ENCODE measurements at regions not wholly inside any gene's neighbourhood (a gene's known extent, or its start where the extent isn't known, plus 50 kb on each side); places are given as distances from the start of the nearest gene placed in this dataset.

DNA sequence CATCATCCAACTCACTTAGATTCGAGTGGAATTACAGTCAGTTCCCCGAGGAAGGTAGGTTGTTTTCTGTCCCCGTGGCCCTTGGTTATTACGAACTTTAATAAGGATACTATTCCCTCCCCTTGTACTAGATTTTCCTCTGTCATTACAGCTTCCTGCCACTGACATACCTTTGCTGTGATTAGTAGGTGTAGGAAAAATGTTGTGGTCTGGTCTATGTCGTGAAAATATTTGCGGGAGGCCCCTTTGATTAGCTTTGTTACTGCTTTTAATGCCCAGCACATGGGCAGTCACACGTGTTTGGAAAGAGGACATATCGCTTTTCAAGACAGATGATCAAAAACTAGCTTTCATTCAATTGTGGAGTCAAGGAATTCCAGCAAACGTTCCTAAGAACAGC is 92.2 kb downstream of the GATA3 start (continued):
- TF ChIP-seq, protein P1, sequence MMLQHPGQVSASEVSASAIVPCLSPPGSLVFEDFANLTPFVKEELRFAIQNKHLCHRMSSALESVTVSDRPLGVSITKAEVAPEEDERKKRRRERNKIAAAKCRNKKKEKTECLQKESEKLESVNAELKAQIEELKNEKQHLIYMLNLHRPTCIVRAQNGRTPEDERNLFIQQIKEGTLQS (IDR thresholded peaks at IDR 0.05) = no peak
- TF ChIP-seq, protein P2, sequence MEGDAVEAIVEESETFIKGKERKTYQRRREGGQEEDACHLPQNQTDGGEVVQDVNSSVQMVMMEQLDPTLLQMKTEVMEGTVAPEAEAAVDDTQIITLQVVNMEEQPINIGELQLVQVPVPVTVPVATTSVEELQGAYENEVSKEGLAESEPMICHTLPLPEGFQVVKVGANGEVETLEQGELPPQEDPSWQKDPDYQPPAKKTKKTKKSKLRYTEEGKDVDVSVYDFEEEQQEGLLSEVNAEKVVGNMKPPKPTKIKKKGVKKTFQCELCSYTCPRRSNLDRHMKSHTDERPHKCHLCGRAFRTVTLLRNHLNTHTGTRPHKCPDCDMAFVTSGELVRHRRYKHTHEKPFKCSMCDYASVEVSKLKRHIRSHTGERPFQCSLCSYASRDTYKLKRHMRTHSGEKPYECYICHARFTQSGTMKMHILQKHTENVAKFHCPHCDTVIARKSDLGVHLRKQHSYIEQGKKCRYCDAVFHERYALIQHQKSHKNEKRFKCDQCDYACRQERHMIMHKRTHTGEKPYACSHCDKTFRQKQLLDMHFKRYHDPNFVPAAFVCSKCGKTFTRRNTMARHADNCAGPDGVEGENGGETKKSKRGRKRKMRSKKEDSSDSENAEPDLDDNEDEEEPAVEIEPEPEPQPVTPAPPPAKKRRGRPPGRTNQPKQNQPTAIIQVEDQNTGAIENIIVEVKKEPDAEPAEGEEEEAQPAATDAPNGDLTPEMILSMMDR (IDR thresholded peaks at IDR 0.05 in 2 of 3, conservative IDR thresholded peaks at IDR 0.05 in 1 of 3; ENCODE audit: borderline replicate concordance in 1 of 3, insufficient read depth in 1 of 3, low read depth in 2 of 3, low read length in 2 of 3) = no peak
- TF ChIP-seq EZH2 (IDR thresholded peaks at IDR 0.05) (no peak), POLR2A (IDR thresholded peaks at IDR 0.05; ENCODE audit: borderline replicate concordance, extremely low read depth, insufficient read depth, insufficient read length) (no peak)

DNA sequence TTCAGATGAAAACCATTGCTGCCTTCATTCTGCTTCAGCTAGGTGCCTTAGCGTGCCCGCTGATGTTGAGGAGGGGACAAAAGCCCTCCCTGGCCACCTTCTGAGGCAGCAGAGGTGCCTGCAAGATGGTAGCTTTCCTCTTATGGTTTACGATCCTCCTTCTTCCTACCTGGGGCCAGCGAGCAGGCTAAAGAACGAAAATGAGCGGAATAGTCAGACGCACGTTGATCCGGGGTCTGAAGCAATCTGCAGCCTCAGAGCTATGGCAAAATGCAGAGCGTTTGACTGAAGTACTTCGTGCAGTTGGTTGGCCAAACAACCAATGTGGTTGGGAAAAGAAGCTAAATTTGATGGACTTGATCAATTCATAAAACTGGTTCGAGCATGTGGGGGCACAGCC is 95.5 kb downstream of the GATA3 start:
- DNase-seq (ENCODE audit: low read depth, low spot score) (no peak), ATAC-seq (no peak)
- Histone ChIP-seq H3K79me2 (ENCODE audit: insufficient read depth, low read length) (no peaks in the 10 kb centered on the region), H3K9me2 (ENCODE audit: insufficient read depth) (no peaks in the 10 kb centered on the region), H3K4me3 (replicated peaks in 1 of 2; ENCODE audit: low read depth in 1 of 2, low read length in 2 of 2) (no peak overlapping the region), H3K27me3 (ENCODE audit: insufficient read depth, low read length) (no peaks in the 10 kb centered on the region; the same call in 1 of the 2 replicates), H4K20me1 (ENCODE audit: insufficient read depth) (no peaks in the 10 kb centered on the region), H3K4me1 (ENCODE audit: control insufficient read depth in 1 of 2, insufficient read depth in 2 of 2, low read length in 2 of 2) (peaks cover 0 to 9% of the 10 kb centered on the region in 2 experiments; a peak in 1 of 4 replicates), H3K4me2 (ENCODE audit: low read length) (no peak overlapping the region), H3K9me3 (ENCODE audit: control insufficient read depth in 1 of 2, insufficient read depth in 1 of 2, low read depth in 1 of 2, low read length in 2 of 2) (no peaks in the 10 kb centered on the region), H3K27ac (ENCODE audit: low read depth, low read length) (no peak overlapping the region), H2AFZ (ENCODE audit: low read depth, low read length, poor library complexity, severe bottlenecking) (no peak overlapping the region), H3K36me3 (ENCODE audit: control insufficient read depth in 1 of 2, insufficient read depth in 2 of 2, low read length in 2 of 2) (no peaks in the 10 kb centered on the region), H3K9ac (ENCODE audit: low read length) (no peak overlapping the region)
- POLR2A ChIA-PET = no interaction called here
- CTCF ChIA-PET = no interaction called here
- RAD21 ChIA-PET (ENCODE audit: low non-redundant PET in 1 of 2, low total read pairs in 2 of 2, uncharacterized antibody in 2 of 2, unreplicated experiment in 2 of 2) = no interaction called here
- intact Hi-C loops (cut with micrococcal nuclease) = no loop called here
- no peak for TF ChIP-seq JUND (IDR thresholded peaks at IDR 0.05)
- TF ChIP-seq POLR2AphosphoS5 (IDR thresholded peaks at IDR 0.05; ENCODE audit: low read depth, low read length) = no peak
- TF ChIP-seq, protein P1 (IDR thresholded peaks at IDR 0.05) = no peak
- TF ChIP-seq TCF7L2 (IDR thresholded peaks at IDR 0.05; ENCODE audit: borderline replicate concordance, extremely low read depth, insufficient read depth, insufficient read length) = no peak
- no peak for TF ChIP-seq SIN3A (IDR thresholded peaks at IDR 0.05; ENCODE audit: low read depth)
- no peak for TF ChIP-seq EZH2 (IDR thresholded peaks at IDR 0.05)
- TF ChIP-seq EGR1 (IDR thresholded peaks at IDR 0.05; ENCODE audit: low read depth) = no peak
- TF ChIP-seq CEBPB (IDR thresholded peaks at IDR 0.05; ENCODE audit: low read depth) = no peak
- TF ChIP-seq, protein P2 (IDR thresholded peaks at IDR 0.05 in 2 of 3, conservative IDR thresholded peaks at IDR 0.05 in 1 of 3; ENCODE audit: borderline replicate concordance in 1 of 3, insufficient read depth in 1 of 3, low read depth in 2 of 3, low read length in 2 of 3) = no peak
- TF ChIP-seq ZFX (IDR thresholded peaks at IDR 0.05) = no peak
- TF ChIP-seq YY1 (IDR thresholded peaks at IDR 0.05; ENCODE audit: extremely low read depth, insufficient replicate concordance, low read depth, low read length) = no peak
- TF ChIP-seq, protein P3, sequence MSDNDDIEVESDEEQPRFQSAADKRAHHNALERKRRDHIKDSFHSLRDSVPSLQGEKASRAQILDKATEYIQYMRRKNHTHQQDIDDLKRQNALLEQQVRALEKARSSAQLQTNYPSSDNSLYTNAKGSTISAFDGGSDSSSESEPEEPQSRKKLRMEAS (IDR thresholded peaks at IDR 0.05) = no peak
- no peak for TF ChIP-seq POLR2A (IDR thresholded peaks at IDR 0.05; ENCODE audit: borderline replicate concordance, extremely low read depth, insufficient read depth, insufficient read length)
- no peak for TF ChIP-seq SP1 (IDR thresholded peaks at IDR 0.05; ENCODE audit: low read depth)
- TF ChIP-seq ELF1 (IDR thresholded peaks at IDR 0.05; ENCODE audit: borderline replicate concordance, low read depth) = no peak
- TF ChIP-seq SRF (IDR thresholded peaks at IDR 0.05; ENCODE audit: low read depth) = no peak
- BruUV-seq (replicated peaks) = no TSS peak

All from HCT116 (cell line).